ENCODE measurements at regions not wholly inside any gene's neighbourhood (a gene's known extent, or its start where the extent isn't known, plus 50 kb on each side); places are given as distances from the start of the nearest gene placed in this dataset.

DNA sequence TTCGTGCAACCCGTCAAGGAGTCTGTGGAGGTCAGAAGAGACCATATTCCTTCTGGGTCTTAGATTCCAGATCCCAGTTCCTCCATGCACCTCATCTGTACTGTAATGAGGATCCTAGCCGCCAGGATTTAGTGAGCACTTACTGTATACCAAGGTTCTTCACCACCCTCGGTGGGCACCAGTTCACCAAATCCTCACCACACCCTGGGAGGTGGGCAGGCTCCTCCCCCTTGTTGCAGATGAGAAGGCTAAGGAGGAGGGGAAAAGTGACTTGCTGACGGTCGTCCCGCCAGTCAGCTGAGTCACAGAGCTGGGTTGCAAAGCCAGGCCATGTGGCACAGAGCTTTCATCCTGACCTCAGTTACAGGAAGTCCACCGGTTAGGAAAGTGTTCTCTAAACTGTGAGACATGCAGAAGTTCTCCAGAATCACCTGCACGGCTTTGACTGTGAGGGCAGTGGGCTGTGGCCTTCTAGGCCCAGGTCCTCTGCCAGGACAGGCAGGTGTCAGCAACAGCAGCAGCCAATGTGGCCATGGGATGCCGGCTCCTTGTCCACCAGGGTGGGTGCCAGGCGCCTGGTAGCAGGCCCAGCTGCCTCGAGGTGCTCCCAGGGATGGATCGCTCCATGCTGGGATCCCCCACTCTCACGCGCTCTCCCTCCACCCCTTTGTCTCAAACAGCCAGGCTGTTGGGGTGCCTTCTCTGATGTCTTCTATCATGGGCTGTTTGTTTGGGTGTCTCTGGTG is 240.3 kb upstream of the GSE1 start:
- in situ Hi-C loops (cut with HindIII; ENCODE audit: low sequenced_read_pairs): no loop called here
- TF ChIP-seq, protein P1, sequence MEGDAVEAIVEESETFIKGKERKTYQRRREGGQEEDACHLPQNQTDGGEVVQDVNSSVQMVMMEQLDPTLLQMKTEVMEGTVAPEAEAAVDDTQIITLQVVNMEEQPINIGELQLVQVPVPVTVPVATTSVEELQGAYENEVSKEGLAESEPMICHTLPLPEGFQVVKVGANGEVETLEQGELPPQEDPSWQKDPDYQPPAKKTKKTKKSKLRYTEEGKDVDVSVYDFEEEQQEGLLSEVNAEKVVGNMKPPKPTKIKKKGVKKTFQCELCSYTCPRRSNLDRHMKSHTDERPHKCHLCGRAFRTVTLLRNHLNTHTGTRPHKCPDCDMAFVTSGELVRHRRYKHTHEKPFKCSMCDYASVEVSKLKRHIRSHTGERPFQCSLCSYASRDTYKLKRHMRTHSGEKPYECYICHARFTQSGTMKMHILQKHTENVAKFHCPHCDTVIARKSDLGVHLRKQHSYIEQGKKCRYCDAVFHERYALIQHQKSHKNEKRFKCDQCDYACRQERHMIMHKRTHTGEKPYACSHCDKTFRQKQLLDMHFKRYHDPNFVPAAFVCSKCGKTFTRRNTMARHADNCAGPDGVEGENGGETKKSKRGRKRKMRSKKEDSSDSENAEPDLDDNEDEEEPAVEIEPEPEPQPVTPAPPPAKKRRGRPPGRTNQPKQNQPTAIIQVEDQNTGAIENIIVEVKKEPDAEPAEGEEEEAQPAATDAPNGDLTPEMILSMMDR (IDR thresholded peaks at IDR 0.05; ENCODE audit: low read depth, low read length): no peak
- peak; percentile 67 for DNase-seq (ENCODE audit: low read depth, low spot score)
- no peak overlapping the region for H3K4me3 ChIP-seq (ENCODE audit: low read depth, low read length)

DNA sequence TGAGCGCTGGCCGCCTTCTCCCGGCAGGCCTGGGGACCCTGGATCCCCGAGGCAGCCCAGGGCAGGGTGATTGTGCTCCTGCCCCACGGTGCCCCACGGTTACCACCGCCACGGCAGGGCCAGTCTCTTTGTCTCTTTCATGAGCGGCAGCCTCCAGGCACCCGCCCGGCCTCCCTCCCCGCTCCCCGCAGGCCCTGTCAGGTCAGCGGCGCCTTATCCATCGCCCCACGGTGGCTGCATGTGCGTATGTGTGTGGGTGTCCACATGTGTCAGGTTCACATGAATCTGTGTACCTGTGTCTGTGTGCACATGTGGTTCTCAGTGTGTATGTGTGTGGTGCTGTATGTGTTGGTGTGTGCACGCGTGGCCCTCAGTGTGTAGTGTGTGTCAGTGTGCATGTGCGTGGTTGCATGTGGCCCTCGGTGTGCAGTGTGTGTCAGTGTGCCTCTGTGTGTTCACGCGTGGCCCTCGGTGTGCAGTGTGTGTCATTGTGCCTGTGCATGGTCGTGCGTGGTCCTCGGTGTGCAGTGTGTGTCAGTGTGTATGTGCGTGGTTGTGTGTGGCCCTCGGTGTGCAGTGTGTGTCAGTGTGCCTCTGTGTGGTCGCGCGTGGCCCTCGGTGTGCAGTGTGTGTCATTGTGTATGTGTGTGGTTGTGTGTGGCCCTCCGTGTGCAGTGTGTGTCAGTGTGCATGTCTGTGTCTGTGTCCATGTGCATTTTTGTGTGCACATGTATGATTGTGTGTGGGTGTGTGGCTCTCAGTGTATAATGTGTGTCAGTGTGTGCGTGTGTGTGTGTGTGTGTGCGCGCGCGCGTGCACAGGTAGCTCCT is 239.2 kb upstream of the GSE1 start:
- in situ Hi-C loops (cut with HindIII; ENCODE audit: low sequenced_read_pairs): no loop called here
- no peak for DNase-seq (ENCODE audit: low read depth, low spot score)
- no peak overlapping the region for H3K4me3 ChIP-seq (ENCODE audit: low read depth, low read length)
- TF ChIP-seq, protein P1 (IDR thresholded peaks at IDR 0.05; ENCODE audit: low read depth, low read length): no peak

DNA sequence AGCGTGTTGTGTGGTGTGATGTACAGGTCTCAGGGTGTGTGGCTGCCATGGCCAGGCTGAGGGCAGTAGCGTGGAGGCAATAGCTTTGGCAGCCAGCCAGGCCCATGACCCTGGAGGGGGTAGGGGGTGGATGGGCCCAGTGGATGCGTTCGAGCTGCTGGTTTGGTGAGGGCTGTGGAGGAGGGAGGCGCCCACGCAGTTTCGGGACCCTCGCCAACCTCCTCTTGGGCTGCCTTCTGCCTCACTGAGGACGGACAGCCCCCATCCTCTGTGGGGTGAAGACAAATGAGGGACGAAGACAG is 238.6 kb upstream of the GSE1 start:
- no peak overlapping the region for H3K4me3 ChIP-seq (ENCODE audit: low read depth, low read length)
- TF ChIP-seq, protein P1 (IDR thresholded peaks at IDR 0.05; ENCODE audit: low read depth, low read length): no peak
- DNase-seq (ENCODE audit: low read depth, low spot score): no peak
- in situ Hi-C loops (cut with HindIII; ENCODE audit: low sequenced_read_pairs): no loop called here

DNA sequence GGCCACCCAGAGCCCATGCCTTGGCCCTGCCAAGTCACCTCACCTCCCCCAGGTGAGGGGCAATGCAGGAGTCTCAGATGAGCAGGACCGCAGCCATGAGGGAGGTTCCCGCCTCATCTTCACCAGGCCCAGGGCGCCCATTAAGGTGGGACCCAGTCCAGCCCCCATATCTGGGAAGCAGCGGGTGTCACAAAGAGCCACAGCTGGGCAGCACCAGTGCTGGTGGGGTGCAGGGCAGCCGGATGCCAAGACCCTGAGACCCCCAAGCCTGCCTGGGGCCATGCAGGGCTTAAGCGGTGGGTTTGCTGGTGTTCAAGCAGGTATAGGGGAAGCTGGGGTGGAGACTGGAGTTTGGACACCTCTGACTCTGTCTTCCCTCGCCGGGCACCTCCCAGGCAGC is 237.8 kb upstream of the GSE1 start:
- TF ChIP-seq, protein P1 (IDR thresholded peaks at IDR 0.05; ENCODE audit: low read depth, low read length): no peak
- no peak for DNase-seq (ENCODE audit: low read depth, low spot score)
- no peak overlapping the region for H3K4me3 ChIP-seq (ENCODE audit: low read depth, low read length)
- in situ Hi-C loops (cut with HindIII; ENCODE audit: low sequenced_read_pairs): no loop called here

DNA sequence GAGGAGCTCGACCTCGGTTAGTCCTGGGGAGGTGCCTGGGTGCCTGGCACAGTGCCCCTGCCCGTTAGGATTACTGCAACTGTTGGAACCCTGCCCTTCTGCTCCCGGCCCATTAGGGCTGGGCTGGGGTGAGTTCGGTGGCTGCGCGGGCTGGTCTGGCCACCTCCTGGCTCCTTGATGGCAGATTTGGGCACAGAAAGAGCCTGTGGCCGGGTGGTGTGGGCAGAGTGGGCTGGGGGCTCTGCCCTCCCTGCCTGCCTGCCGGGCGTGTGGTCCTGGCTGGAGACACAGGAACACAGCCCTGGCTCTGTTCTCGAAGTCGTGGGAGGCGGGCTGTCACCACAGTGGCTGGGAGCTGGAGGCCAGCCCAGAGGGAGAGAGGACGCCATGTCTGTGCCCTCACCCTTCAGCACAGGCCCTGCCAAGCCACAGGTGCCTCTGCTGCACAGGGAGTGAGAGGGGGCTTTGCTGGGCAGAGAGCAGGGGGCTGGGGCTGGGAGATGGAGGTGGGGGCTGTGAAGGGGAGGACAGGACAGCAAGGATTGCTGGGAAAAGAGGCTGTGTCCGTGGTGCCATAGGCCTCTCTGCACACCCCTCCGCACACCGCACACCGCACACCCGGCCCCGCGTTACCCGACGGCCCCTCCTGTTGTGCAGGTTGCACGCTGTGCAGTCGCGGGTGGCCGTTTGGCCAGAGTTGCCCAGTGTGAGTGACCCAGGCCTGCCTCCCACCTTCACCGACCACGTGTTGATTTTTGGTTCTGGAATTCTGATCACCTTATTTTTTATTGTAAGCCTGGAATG is 236.6 kb upstream of the GSE1 start:
- H3K4me3 ChIP-seq (ENCODE audit: low read depth, low read length): no peak overlapping the region
- TF ChIP-seq, protein P1 (IDR thresholded peaks at IDR 0.05; ENCODE audit: low read depth, low read length): no peak

DNA sequence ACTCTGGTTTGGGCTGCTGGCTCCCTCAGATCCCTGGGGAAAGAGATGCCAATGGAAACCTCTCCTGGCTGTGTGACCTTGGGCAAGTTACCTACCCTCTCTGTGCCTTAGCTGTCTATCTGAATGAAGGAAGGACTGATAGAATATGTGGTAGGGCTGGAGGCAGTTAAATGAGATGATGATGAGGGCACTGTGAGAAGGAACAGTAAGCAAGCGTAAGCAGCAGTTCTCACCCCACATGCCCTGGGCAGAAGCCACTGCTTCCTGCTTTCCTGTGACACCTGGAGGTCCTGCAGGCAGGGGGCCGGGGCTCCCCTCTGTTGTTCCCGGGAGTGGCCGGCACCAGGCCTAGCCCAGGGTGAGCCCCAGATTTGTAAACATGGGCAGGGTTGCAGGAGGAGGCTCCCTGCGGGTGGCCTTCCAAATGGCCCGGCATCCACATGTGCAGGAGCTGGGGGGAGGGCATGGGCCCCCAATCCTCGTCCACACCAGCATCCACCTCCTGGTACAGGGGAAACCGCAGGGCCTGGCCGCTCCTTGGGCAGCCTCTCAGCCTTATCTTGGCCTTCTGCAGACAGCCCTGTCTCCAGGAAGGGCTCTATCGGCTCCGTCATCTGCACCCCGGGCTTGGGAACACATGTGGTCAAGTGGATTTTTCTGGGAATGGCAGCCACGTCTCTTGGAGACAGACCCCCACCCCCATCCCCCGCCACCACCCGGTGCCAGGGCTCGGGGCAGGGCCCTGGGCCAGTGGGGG is 235.6 kb upstream of the GSE1 start:
- no peak overlapping the region for H3K4me3 ChIP-seq (ENCODE audit: low read depth, low read length)
- in situ Hi-C loops (cut with HindIII; ENCODE audit: low sequenced_read_pairs): no loop called here
- TF ChIP-seq, protein P1 (IDR thresholded peaks at IDR 0.05; ENCODE audit: low read depth, low read length): no peak
- peak; percentile 29 for DNase-seq (ENCODE audit: low read depth, low spot score)

More for the DNA sequence above, 236.6 kb upstream of the GSE1 start:
- no peak for DNase-seq (ENCODE audit: low read depth, low spot score)
- in situ Hi-C loops (cut with HindIII; ENCODE audit: low sequenced_read_pairs): no loop called here

Data from astrocyte of the spinal cord (primary cell).